Heart left ventricle (tissue), 13 donors: ENCODE measurements at regions not wholly inside any gene's neighbourhood (a gene's known extent, or its start where the extent isn't known, plus 50 kb on each side); places are given as distances from the start of the nearest gene placed in this dataset.

ENCODE experiments used
- CTCF ChIP-seq, 12 donors: fragments of 200-600 bp; sonication (generic) in 4 of 12; IDR thresholded peaks; one replicate each; pipeline versions ENCODE4 v1.5.0 to v1.8.0; 2018 to 2022; ENCODE audit warnings: antibody characterized with exemption in 12 of 12, mild to moderate bottlenecking in 5 of 12
- POLR2A ChIP-seq, 2 donors: fragments of 450-650 bp; IDR thresholded peaks; one replicate each; pipeline ENCODE4 v1.6.1; 2017; ENCODE audit warnings: antibody characterized with exemption in 2 of 2, mild to moderate bottlenecking in 2 of 2, moderate library complexity in 2 of 2
- donor health status: ischemic (EF 13 %, LVEDD 7.1; RV severe dilation, severe dysfunction).
- donor health status: DM: no; HTN: yes; CAD: no.
- donor health status: DM: no; HTN: no; CAD: no.
- donor health status: ischemic (EF 25% LVEDD 6.9; RV normal size, moderate dysfunction).
- donor health status: ischemic (EF 25% LVEDD 5.7; RV mildly dilated, moderate dysfunction).
- donor health status: ischemic (EF 35%, LVEDD 5.7; RV mildly dilated, moderate dysfunction).
- donor health status: nonischemic (EF 11% LVEDD 7.7; RV severe dilation, severe dysfunction).
- donor health status: DM: yes; HTN: yes; CAD: no.
- donor health status: PGD.
- donor health status: ischemic (EF 29% LVEDD 5.4; RV normal size, mild dysfunction).
- donor health status: nonischemic (EF 23%, LVEDD 6.1; RV moderate dilation, normal function).

- TF ChIP-seq CTCF (IDR thresholded peaks at IDR 0.05) (no peak), POLR2A (IDR thresholded peaks at IDR 0.05) (no peak)
Measured at GRCh38 chr2:31785876-31786275, 205.1 kb upstream of the SRD5A2 start.
